ENCODE measurements at regions not wholly inside any gene's neighbourhood (a gene's known extent, or its start where the extent isn't known, plus 50 kb on each side); places are given as distances from the start of the nearest gene placed in this dataset.

DNA sequence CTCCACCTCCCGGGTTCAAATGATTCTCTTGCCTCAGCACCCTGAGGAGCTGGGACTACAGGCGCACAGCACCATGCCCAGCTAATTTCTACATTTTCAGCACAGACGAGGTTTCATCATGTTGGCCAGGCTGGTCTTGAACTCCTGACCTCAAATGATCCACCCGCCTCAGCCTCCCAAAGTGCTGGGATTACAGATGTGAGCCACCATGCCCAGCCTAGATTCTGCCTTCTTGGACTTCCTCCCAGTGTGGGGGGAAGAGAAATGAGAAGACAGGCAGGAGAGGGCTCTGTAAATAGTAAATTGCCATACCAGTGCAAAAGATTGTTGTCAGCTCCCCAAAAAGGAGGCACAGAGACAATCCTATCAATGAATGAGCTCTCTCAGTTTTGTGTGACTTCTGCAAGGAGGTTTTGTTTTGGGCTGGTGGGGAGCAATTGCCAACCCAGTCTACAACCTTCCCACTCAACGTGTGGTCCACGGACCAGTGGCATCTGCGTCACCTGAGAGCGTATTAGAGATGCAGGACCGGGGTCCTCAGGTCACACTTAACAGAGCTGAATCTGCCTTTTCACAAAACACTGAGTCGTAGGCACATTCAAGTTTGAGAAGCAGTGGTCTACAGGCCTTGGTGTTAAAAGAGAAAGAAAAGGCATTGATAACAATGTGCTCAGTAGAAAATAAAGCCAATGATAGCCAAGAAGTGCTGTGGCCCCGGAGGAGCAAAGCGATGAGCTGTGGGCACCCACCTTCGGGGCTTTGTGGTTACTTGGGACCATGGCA, 78.1 kb downstream of the MYCN start:
- TF ChIP-seq, protein P1, sequence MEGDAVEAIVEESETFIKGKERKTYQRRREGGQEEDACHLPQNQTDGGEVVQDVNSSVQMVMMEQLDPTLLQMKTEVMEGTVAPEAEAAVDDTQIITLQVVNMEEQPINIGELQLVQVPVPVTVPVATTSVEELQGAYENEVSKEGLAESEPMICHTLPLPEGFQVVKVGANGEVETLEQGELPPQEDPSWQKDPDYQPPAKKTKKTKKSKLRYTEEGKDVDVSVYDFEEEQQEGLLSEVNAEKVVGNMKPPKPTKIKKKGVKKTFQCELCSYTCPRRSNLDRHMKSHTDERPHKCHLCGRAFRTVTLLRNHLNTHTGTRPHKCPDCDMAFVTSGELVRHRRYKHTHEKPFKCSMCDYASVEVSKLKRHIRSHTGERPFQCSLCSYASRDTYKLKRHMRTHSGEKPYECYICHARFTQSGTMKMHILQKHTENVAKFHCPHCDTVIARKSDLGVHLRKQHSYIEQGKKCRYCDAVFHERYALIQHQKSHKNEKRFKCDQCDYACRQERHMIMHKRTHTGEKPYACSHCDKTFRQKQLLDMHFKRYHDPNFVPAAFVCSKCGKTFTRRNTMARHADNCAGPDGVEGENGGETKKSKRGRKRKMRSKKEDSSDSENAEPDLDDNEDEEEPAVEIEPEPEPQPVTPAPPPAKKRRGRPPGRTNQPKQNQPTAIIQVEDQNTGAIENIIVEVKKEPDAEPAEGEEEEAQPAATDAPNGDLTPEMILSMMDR (IDR thresholded peaks at IDR 0.05; ENCODE audit: low read depth, low read length, missing control alignments), result no peak
- no peak for DNase-seq (ENCODE audit: low read depth)
- no peak overlapping the region for H3K4me3 ChIP-seq (ENCODE audit: low read depth, low read length)

DNA sequence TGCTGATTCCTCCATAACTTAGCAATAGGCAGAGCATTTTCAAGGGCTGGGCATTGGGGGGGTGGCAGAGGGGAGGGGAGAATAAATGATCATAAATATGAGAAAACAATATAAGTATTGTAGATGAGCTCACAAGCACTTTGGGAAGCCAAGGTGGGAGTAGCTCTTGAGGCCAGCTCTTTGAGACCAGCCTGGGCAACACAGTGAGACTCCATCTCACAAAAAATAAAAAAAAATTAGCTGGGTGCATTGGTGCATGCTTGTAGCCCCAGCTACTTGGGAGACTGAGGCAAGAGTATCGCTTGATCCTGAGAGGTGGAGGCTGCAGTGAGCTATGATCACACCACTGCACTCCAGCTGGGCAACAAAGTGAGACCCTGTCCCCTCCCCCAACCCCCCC, 75.9 kb downstream of the MYCN start:
- TF ChIP-seq, protein P1 (IDR thresholded peaks at IDR 0.05; ENCODE audit: low read depth, low read length, missing control alignments), result no peak
- H3K4me3 ChIP-seq (ENCODE audit: low read depth, low read length), result no peak overlapping the region
- DNase-seq (ENCODE audit: low read depth), result no peak

GRCh38 chr2:16015903-16016265, 75.5 kb downstream of the MYCN start:
- no peak overlapping the region for H3K4me3 ChIP-seq (ENCODE audit: low read depth, low read length)
- no peak for DNase-seq (ENCODE audit: low read depth)
- TF ChIP-seq, protein P1 (IDR thresholded peaks at IDR 0.05; ENCODE audit: low read depth, low read length, missing control alignments), result no peak

DNA sequence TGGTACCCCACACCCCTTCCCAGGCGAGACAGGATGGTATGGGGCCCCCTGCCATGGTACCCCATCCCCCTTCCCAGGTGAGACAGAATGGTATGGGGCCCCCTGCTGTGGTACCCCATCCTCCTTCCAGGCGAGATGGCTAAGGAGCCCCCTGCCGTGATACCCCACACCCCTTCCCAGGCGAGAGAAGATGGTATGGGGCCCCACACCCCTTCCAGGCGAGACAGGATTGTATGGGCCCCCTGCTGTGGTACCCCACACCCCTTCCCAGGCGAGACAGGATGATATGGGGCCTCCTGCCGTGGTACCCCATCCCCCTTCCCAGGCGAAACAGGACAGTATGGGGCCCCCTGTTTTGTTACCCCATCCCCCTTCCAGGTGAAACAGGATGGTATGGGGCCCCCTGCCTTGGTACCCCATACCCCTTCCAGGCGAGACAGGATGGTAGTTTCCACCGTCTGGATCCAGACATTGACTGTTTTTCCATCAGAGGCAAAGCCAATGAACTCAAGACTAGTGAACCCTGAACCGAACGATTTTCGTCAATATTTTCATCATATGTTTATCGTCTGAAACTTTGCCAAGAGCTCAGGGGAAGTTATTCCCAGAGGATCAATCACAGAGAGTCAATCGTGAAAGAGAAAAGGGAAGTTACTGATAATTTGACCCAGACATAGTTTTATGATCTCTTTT, 75.0 kb downstream of the MYCN start:
- TF ChIP-seq, protein P1 (IDR thresholded peaks at IDR 0.05; ENCODE audit: low read depth, low read length, missing control alignments), result no peak
- no peak for DNase-seq (ENCODE audit: low read depth)
- no peak overlapping the region for H3K4me3 ChIP-seq (ENCODE audit: low read depth, low read length)

DNA sequence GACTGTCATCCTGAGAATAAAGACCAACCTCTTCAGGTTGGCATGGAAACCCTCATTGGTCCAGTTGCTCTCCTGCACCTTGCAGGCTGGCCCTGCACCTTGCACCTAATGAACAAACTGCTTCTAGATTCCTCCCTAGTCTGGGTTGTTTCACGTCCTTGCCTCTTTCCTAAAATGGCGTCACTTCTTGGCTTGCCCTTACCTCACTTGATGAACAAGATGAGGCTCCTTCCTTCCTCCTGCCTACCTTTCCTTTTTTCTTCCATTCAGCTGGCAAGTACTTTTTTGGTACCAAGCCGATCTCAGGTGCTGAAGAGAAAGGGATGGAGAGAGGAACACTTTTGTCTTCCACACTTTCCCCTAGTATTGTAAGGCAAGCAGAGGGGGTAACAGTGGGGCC, 74.5 kb downstream of the MYCN start:
- TF ChIP-seq, protein P1 (IDR thresholded peaks at IDR 0.05; ENCODE audit: low read depth, low read length, missing control alignments), result no peak
- no peak for DNase-seq (ENCODE audit: low read depth)
- H3K4me3 ChIP-seq (ENCODE audit: low read depth, low read length), result no peak overlapping the region

DNA sequence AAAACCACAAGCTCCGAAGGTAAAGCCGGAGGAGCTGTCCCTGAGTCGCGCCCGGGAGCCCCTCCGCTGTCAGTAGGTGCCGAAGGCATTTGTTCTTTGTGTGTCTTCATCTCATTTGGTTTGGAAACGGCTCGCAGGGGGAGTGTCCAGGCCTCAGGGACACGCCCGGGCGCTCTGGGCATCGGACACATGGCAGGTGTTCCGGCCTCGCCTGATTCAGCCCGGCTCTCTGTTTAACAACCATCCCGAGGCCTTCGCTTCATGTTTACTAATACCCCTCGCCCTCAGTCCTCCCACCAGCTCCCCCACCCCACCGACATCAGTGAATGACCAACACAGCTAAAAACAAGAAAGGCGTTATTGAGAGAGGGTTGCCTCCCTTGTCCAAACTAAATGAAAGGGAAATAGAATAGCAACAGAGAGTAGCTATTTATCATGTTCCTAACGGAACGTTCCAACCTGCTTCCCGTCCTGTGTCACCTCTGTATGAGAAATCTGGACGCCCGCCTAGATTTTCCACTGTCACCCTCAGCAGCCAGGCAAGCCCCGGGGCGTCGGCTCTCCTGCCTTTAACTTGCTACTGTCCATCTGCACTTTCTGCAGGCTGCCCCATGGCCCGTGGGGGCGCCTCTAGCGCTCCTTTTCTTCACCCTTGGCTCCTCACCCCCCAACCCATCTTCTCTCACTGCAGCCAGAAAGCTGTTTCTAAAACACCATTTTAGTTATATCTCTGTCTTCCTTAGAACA, 73.9 kb downstream of the MYCN start:
- no peak overlapping the region for H3K4me3 ChIP-seq (ENCODE audit: low read depth, low read length)
- no peak for DNase-seq (ENCODE audit: low read depth)
- TF ChIP-seq, protein P1 (IDR thresholded peaks at IDR 0.05; ENCODE audit: low read depth, low read length, missing control alignments), result no peak

All from GM12864 (cell line).